SU-DHL-6 (cell line): ENCODE measurements at regions not wholly inside any gene's neighbourhood (a gene's known extent, or its start where the extent isn't known, plus 50 kb on each side); places are given as distances from the start of the nearest gene placed in this dataset.

Experiments used
- H2AFZ ChIP-seq: fragments of 200-600 bp; sonication (generic); 2 replicates; pipeline ENCODE4 v1.6.1; 2014; ENCODE audit warnings: low read depth, mild to moderate bottlenecking, moderate library complexity, mixed read lengths, antibody characterized with exemption, low read length; ENCODE audit not compliant: severe bottlenecking
- H3F3A ChIP-seq: fragments of 200-600 bp; shearing (Covaris generic); 2 replicates; pipeline ENCODE4 v1.6.0; 2016; ENCODE audit warnings: antibody characterized with exemption, mild to moderate bottlenecking; ENCODE audit not compliant: insufficient read depth
- H3K27ac ChIP-seq: fragments of 200-600 bp; sonication (generic); 2 replicates; pipeline ENCODE4 v1.5.1; 2016; ENCODE audit warnings: low read depth, mild to moderate bottlenecking, low read length, moderate library complexity, mixed read lengths
- H3K27me3 ChIP-seq: fragments of 200-600 bp; sonication (generic), shearing (Covaris generic); 2 replicates; pipeline ENCODE4 v1.6.0; 2014; ENCODE audit warnings: mild to moderate bottlenecking, low read length
- H3K36me3 ChIP-seq: fragments of 200-600 bp; sonication (generic); 2 replicates; pipeline ENCODE4 v1.6.1; 2014; ENCODE audit warnings: mild to moderate bottlenecking, low read length, mixed read lengths
- H3K4me2 ChIP-seq: fragments of 300-600, 200-600 bp; shearing (Covaris generic), sonication (generic); 2 replicates; pipeline ENCODE4 v1.6.0; 2014; ENCODE audit warnings: low read length, low read depth, mild to moderate bottlenecking; ENCODE audit not compliant: poor library complexity, severe bottlenecking
- H3K4me3 ChIP-seq: fragments of 200-600 bp; sonication (generic); 2 replicates; pipeline ENCODE4 v1.5.1; 2014; ENCODE audit warnings: antibody characterized with exemption, low read length, mild to moderate bottlenecking, mixed read lengths; ENCODE audit not compliant: insufficient read depth, poor library complexity, severe bottlenecking
- H3K79me2 ChIP-seq: fragments of 200-600 bp; sonication (generic); 2 replicates; pipeline ENCODE4 v1.6.1; 2014; ENCODE audit warnings: mild to moderate bottlenecking, low read length, moderate library complexity; ENCODE audit not compliant: insufficient read depth
- H3K9ac ChIP-seq: fragments of 200-600 bp; sonication (generic); 2 replicates; pipeline ENCODE4 v1.7.0; 2014; ENCODE audit warnings: mild to moderate bottlenecking, low read length
- H3K9me2 ChIP-seq: fragments of 200-600 bp; sonication (generic); replicated peaks from 2 replicates; pipeline ENCODE4 v1.6.1; 2014; ENCODE audit warnings: low read length; ENCODE audit not compliant: insufficient read depth
- H3K9me3 ChIP-seq: fragments of 200-600 bp; sonication (generic); 2 replicates; pipeline ENCODE4 v1.6.1; 2014; ENCODE audit warnings: low read length, mixed read lengths; ENCODE audit not compliant: insufficient read depth
- H4K20me1 ChIP-seq: fragments of 200-600 bp; sonication (generic); 2 replicates; pipeline ENCODE4 v1.6.1; 2014; ENCODE audit warnings: low read depth, mild to moderate bottlenecking, antibody characterized with exemption, low read length, moderate library complexity, mixed read lengths
- EZH2phosphoT487 ChIP-seq: fragments of 200-600 bp; sonication (generic), shearing (Covaris generic); conservative IDR thresholded peaks from 2 replicates; pipeline ENCODE4 v1.6.1; 2018; ENCODE audit warnings: mild to moderate bottlenecking, antibody characterized with exemption, low read length, moderate library complexity, mixed read lengths
- TF ChIP-seq, protein P1 (sequence below): fragments of 200-600 bp; sonication (generic); IDR thresholded peaks from one replicate; pipeline ENCODE4 v1.5.1; 2017; ENCODE audit warnings: antibody characterized with exemption, mild to moderate bottlenecking, low read length, moderate library complexity; ENCODE audit not compliant: insufficient read depth, poor library complexity, severe bottlenecking

DNA sequence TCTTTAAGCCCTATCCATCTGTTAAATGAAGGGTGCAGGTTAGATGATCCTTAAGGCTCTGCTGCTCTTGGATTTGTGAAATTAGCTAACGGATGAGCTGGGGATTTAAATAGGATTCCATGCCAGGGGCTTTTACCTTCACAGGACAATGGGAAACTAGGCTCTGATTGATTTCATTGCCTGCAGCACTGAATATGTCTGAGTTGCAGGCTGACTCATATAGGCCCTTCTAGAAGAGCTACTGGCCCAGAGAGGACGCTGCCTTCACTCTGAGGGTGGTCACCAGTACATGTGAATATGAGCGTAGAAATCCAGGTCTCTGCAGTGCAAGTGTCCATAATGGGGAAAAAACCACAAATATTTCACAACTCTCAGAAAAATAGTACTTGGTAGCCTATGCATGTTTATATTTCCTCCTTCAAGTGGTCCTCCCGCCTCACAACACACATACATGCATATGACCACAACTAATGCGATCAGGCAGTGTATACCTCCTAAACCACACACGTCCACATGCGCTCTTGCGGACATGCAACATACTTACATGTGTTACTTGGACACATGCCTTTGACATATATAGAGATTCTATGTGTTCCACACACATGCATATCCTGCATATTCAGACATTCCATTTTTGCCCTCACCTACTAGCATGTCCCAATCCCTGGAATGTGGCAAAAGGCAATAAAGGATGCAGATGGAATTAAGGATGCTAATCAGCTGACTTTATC is 233.8 kb upstream of the JUN start:
- H3K27me3 ChIP-seq, result no peaks in the 10 kb centered on the region
- no peak overlapping the region for H3K4me3 ChIP-seq
- no peaks in the 10 kb centered on the region for H3K36me3 ChIP-seq
- H4K20me1 ChIP-seq, result no peaks in the 10 kb centered on the region
- H3K9me3 ChIP-seq, result no peaks in the 10 kb centered on the region
- H3K9me2 ChIP-seq, result no peaks in the 10 kb centered on the region
- H3K4me2 ChIP-seq, result no peak overlapping the region
- H3F3A ChIP-seq, result no peaks in the 10 kb centered on the region
- H3K9ac ChIP-seq, result no peak overlapping the region
- no peaks in the 10 kb centered on the region for H3K79me2 ChIP-seq
- H2AFZ ChIP-seq, result no peak overlapping the region
- TF ChIP-seq, protein P1, sequence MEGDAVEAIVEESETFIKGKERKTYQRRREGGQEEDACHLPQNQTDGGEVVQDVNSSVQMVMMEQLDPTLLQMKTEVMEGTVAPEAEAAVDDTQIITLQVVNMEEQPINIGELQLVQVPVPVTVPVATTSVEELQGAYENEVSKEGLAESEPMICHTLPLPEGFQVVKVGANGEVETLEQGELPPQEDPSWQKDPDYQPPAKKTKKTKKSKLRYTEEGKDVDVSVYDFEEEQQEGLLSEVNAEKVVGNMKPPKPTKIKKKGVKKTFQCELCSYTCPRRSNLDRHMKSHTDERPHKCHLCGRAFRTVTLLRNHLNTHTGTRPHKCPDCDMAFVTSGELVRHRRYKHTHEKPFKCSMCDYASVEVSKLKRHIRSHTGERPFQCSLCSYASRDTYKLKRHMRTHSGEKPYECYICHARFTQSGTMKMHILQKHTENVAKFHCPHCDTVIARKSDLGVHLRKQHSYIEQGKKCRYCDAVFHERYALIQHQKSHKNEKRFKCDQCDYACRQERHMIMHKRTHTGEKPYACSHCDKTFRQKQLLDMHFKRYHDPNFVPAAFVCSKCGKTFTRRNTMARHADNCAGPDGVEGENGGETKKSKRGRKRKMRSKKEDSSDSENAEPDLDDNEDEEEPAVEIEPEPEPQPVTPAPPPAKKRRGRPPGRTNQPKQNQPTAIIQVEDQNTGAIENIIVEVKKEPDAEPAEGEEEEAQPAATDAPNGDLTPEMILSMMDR, result no peak
- TF ChIP-seq EZH2phosphoT487, result no peak
- H3K27ac ChIP-seq, result no peak overlapping the region

DNA sequence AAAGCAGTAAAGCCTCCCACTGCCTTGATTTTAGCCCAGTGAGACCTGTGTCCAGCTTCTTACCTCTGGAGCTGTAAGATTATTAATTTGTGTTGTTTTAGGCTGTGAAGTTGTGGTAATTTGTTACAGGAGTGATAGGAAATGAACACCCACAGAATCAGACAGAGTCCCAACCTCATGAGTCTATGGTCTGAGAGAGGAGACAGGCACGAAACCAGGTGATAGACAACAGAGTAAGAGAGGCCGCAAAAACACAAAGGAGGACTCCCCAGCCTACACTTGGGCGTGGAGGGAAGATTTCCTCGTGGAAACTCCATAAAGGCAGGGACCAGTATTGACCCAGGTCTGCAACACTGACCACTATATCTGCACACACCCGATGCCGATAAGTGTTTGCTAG is 234.6 kb upstream of the JUN start:
- Histone ChIP-seq H3K27ac (no peak overlapping the region), H3K4me2 (no peak overlapping the region), H3K4me3 (no peak overlapping the region), H3K9ac (no peak overlapping the region), H4K20me1 (no peaks in the 10 kb centered on the region), H2AFZ (no peak overlapping the region), H3K27me3 (no peaks in the 10 kb centered on the region), H3K9me2 (no peaks in the 10 kb centered on the region), H3K79me2 (no peaks in the 10 kb centered on the region), H3K36me3 (no peaks in the 10 kb centered on the region), H3F3A (no peaks in the 10 kb centered on the region), H3K9me3 (no peaks in the 10 kb centered on the region)
- TF ChIP-seq EZH2phosphoT487, result no peak
- TF ChIP-seq, protein P1, result no peak

DNA sequence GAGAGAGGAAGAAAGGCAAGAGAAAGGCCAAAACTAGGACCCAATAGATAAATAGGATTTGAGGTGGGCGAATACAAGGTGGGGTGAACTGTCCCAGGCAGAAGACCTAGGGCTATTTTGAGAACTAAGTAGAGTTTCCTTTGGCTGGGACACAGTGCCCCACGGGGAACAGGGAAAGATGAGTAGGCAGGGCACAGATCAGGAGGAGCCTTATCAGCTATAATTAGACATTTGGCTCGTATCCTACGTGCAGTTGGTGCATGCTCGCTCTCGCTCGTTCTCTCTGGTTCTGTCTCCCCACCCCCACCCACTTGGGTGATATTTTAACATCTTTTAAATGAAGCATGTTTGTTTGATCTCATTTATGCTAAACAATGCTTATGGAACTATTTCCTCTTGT is 235.0 kb upstream of the JUN start:
- H2AFZ ChIP-seq, result no peak overlapping the region
- H3K27me3 ChIP-seq, result no peaks in the 10 kb centered on the region
- H3K4me2 ChIP-seq, result no peak overlapping the region
- H3K9me2 ChIP-seq, result no peaks in the 10 kb centered on the region
- H3K4me3 ChIP-seq, result no peak overlapping the region
- no peaks in the 10 kb centered on the region for H3F3A ChIP-seq
- no peak overlapping the region for H3K9ac ChIP-seq
- no peaks in the 10 kb centered on the region for H3K9me3 ChIP-seq
- no peaks in the 10 kb centered on the region for H4K20me1 ChIP-seq
- H3K36me3 ChIP-seq, result no peaks in the 10 kb centered on the region
- TF ChIP-seq, protein P1, result no peak
- TF ChIP-seq EZH2phosphoT487, result no peak
- no peak overlapping the region for H3K27ac ChIP-seq
- no peaks in the 10 kb centered on the region for H3K79me2 ChIP-seq
